ENCODE measurements at regions not wholly inside any gene's neighbourhood (a gene's known extent, or its start where the extent isn't known, plus 50 kb on each side); places are given as distances from the start of the nearest gene placed in this dataset.
"Not testable (repeated sequence)": the region's sequence is repeated elsewhere in the genome, so short reads cannot be mapped to it uniquely, and the experiment has no call there.

GRCh38 chr6:141131616-141132015 lies 1001.1 kb upstream of the GJE1 start:
- no peak for DNase-seq

GRCh38 chr6:141123497-141123896 lies 1009.2 kb upstream of the GJE1 start:
- no peak for DNase-seq

GRCh38 chr6:141123049-141123448 lies 1009.7 kb upstream of the GJE1 start:
- DNase-seq, result no peak

DNA sequence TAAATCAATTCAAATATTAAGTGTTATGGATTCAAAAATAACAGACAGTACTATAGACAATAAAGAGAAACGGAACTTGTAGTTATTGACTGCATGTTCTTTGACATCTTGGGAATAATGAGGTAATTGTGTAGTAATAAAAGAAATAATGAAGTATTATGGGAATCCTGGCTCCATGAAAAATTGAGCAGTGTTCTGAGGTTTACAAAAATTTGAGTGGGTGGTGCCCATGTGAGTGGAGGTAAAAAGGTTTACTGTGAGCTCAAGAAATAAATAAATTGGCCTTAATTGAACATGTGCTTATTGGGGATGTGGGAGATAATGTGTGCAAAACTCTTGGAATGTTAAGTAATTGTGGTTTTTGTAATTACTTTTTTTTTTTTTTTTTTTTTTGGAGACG lies 1013.7 kb upstream of the GJE1 start:
- no peak for DNase-seq

DNA sequence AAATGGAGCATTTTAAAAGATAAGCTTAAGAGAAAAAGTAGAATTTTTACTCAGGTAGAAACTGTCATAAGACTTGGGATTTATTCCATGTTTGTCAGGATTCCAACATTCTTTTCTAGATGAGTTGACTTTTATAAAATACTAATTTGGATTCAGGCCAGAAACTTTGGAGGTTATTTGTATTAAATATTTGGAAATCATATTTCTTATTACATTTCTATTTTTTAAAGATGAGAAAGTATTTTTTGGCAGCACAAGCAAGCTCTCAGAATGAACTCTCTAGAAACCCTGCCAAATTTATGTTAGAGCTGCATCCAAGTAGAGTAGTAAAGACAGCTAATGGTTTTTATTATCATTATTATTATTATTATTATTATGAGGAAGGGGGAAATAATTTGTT lies 1014.9 kb upstream of the GJE1 start:
- no peak for DNase-seq

DNA sequence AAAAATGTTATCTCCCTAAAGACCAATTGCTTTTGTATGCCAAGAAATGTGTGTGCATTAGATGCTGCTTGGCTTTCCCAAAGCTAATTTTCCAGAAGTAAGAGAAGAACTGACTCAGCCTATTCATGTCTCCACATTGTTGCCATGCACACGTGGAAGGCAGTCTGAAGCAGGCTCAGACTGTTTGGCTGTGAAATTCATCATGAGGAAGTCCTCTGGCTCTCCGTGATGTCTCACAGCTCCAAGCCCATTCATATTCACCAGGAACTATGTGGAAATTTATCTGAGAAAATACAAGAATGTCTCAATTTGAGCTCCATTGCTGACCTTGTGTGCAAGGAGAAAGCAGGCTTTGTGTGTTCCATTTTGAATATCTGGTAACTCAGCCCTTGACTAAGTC lies 1022.2 kb upstream of the GJE1 start:
- DNase-seq, result no peak

DNA sequence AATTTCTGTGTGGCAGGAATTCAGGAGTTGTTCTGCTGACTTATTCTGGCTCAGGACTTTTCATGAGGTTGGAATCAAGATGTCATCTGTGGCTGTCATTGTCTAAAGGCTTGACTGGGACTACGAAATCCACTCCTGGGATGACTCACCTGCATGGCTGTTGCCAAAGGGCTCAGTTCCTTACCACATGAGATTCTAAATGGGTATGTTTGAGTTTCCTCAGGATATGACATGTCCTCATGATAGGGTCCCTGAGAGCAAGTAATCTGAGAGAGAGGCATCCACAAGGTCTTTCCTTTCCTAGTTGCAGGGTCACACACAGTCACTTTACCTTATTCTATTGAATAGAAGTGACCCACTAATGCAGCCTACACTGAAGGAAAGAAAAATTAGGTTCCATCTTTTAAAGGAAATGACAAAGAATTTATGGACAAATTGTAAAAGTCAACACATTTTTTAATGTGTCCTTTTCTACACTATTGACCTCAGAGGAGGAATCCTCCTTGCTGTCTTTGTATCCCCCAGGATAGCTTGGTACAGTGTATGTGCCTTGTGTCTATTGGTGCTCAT lies 1025.0 kb upstream of the GJE1 start:
- no peak for DNase-seq

- no peak for DNase-seq
Observed at GRCh38 chr6:141105481-141105880, 1027.2 kb upstream of the GJE1 start.

DNA sequence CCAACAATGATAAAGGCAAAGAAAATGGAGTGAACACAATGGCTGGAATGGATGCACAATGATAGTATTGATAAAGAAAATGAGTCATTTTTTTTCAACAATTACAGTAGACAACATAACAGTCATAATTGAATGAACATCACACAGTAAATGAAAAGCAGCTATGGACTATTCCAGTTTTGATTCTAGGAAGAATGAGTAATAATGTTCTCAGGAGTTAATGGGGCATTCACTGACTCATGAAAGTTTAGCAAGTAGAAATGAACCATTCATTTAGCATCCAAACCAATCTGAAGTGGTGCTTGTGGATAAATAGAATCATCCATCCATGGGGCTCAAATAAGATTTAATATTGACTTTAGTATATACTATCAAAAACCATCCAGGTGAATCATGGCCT lies 1029.5 kb upstream of the GJE1 start:
- no peak for DNase-seq

DNA sequence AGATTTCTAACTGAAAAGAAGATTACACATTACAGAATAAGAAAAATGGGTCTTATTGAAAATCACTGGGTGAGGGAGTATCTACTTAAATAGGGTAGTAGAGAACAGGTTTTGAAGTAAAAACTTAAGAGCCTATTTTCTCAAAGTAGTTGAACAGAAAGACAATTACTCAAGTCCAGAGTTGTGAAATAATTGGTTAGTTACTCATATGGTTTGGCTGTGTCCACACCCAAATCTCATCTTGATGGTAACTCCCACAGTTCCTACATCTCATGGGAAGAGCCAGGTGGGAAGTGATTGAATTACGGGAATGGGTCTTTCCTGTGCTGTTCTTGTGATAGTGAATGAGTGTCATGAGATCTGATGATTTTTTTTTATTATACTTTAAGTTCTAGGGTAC lies 1035.3 kb upstream of the GJE1 start:
- no peak for DNase-seq

DNA sequence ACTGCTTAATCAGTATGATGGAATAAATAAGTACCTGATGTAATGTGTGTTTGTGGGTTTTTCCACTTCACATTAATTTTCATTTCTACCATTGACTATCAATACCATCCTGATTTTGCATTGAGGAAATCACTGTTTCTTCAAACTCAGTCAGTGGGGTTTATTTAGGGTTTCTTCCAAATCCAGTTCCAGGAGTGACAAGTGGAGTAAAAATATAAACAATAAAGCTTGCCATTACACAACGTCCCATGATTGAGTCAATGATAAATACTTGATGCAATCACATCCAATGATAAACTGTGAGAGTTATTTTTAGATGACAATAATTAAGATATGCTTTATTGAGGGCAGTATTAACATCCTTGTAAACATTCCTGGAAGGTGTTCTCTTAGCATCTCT lies 1037.4 kb upstream of the GJE1 start:
- no peak for DNase-seq

- DNase-seq, result no peak
Observed at GRCh38 chr6:141088171-141088570, 1044.6 kb upstream of the GJE1 start.

GRCh38 chr6:141077355-141078333 lies 1055.1 kb upstream of the GJE1 start:
- no peak for DNase-seq

GRCh38 chr6:141057761-141058160 lies 1075.0 kb upstream of the GJE1 start:
- no peak for DNase-seq

DNA sequence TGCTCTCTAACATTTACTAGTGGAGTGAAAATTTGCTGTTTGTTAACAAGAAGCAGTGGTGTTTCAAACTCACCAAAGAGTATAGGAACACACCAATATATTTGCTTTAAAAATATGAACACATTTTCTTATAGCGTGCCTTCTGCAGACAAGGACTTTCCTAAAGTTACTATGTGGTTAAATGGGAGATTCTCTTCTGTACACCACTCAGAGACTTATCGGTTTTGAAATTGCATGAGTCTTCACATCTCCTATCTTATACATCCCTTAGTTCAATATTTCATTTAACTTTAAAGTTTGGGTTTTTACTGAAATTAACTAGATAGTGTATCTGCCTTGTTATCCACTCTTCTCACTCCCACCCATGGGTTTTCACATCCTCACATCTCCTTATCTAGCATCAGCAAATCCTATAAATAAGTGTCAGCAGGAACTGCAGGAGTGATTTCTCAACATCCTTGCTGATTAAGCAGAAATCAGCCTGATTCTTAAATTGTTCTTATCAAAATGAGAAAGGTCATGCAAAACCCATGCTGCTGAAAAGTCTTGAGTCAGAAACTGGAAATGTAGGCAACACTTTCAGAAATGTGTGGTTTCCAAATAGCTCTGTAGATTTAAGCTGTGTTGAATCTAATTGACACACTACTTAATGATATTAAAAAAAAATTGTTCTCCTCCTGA lies 1075.6 kb upstream of the GJE1 start:
- no peak for DNase-seq

- no peak for DNase-seq
Observed at GRCh38 chr6:141050471-141050870, 1082.3 kb upstream of the GJE1 start.

- DNase-seq, result no peak
Observed at GRCh38 chr6:141048451-141048850, 1084.3 kb upstream of the GJE1 start.

- DNase-seq, result not testable (repeated sequence)
Observed at GRCh38 chr6:141046496-141046895, 1086.2 kb upstream of the GJE1 start.

DNA sequence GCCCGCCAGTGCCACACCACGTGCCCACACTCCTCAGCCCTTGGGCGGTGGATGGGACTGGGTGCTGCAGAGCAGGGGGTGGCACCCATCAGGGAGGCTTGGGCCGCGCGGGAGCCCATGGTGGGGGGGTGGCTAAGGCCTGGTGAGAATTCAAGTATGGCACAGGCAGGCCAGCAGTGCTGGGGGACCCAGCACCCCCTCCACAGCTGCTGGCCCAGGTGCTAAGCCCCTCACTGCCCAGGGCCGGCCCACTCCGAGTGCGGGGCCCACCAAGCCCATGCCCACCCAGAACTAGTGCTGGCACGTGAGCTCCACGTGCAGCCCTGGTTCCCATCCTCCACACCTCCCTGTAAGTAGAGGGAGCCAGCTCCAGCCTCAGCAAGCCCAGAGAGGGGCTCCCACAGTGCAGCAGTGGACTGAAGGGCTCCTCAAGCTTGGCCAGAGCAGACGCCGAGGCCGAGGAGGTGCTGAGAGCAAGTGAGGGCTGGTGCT lies 1091.1 kb upstream of the GJE1 start:
- no peak for DNase-seq

- DNase-seq, result no peak
Observed at GRCh38 chr6:141035312-141036200, 1097.2 kb upstream of the GJE1 start.

- DNase-seq, result no peak
Observed at GRCh38 chr6:141033101-141033500, 1099.6 kb upstream of the GJE1 start.

- DNase-seq, result no peak
Observed at GRCh38 chr6:141029908-141030307, 1102.8 kb upstream of the GJE1 start.
